Body of pancreas (tissue), 4 donors: ENCODE measurements at regions not wholly inside any gene's neighbourhood (a gene's known extent, or its start where the extent isn't known, plus 50 kb on each side); places are given as distances from the start of the nearest gene placed in this dataset.

Source experiments
- ATAC-seq: fragments of 150-250 bp; one replicate; pipeline ENCODE4 v1.9.1; 2016
- DNase-seq, 4 donors: peaks; one replicate each; pipeline ENCODE4 v3.0.0-alpha.2; 2019
- H3K27ac ChIP-seq, 4 donors: fragments of 200-600 bp; sonication (generic); 1 replicate in 3 of 4; 2 replicates in 1 of 4; pipeline versions ENCODE4 v1.5.1 to v1.6.1; 2016 to 2019; ENCODE audit warnings: mild to moderate bottlenecking in 1 of 4, mixed read lengths in 1 of 4, moderate library complexity in 1 of 4
- H3K27me3 ChIP-seq, 2 donors: fragments of 200-600 bp; sonication (generic); one replicate each; pipeline ENCODE4 v1.6.0; 2016; ENCODE audit warnings: mild to moderate bottlenecking in 1 of 2
- H3K36me3 ChIP-seq, 2 donors: fragments of 200-600 bp; sonication (generic); replicated peaks in 1 of 2; 2 replicates each; pipeline ENCODE4 v1.5.1; 2016; ENCODE audit warnings: low read depth in 2 of 2; ENCODE audit not compliant: insufficient read depth in 1 of 2
- H3K4me1 ChIP-seq: fragments of 200-600 bp; sonication (generic); one replicate; pipeline ENCODE4 v1.6.0; 2016
- H3K4me3 ChIP-seq, 2 donors: fragments of 200-600 bp; sonication (generic); 1 replicate in 1 of 2; 2 replicates in 1 of 2; pipeline ENCODE4 v1.5.1; 2016 to 2019
- H3K9me3 ChIP-seq, 3 donors: fragments of 200-600 bp; sonication (generic); 1 replicate in 2 of 3; 2 replicates in 1 of 3; pipeline ENCODE4 v1.5.1; 2016
- CTCF ChIP-seq, 7 experiments: fragments of 450-650 bp in 4 of 7; fragments of 200-600 bp in 3 of 7; sonication (generic) in 3 of 7; IDR thresholded peaks; one replicate each; pipeline ENCODE4 v1.5.1; 2016 to 2019; ENCODE audit warnings: antibody characterized with exemption in 7 of 7
- POLR2A ChIP-seq, 3 donors: fragments of 450-650 bp; IDR thresholded peaks; one replicate each; pipeline ENCODE4 v1.6.1; 2016; ENCODE audit warnings: antibody characterized with exemption in 3 of 3, mild to moderate bottlenecking in 2 of 3
- WGBS, 2 donors: methylation state at CpG; one replicate each; pipeline ENCODE4 v1.1.5; 2017; 5-methylcytosine and 5-hydroxymethylcytosine counted together
- intact Hi-C: fragments of 100-400 bp; cut with DNase I; formaldehyde crosslinking; loops from one replicate; pipeline ENCODE4 v1.15.1; 2023

GRCh38 chr6:165794179-165794601 is 131.1 kb upstream of the PDE10A start:
- WGBS, 2 donors: 59 to 70% methylated on average over 6 of the region's 6 CpGs
- no peak overlapping the region for H3K4me3 ChIP-seq
- intact Hi-C loops: no loop called here
- H3K27ac ChIP-seq: no peak overlapping the region
- no peaks in the 10 kb centered on the region for H3K4me1 ChIP-seq
- no peak for DNase-seq
- H3K9me3 ChIP-seq: no peaks in the 10 kb centered on the region
- no peak for TF ChIP-seq POLR2A (IDR thresholded peaks at IDR 0.05)
- TF ChIP-seq CTCF (IDR thresholded peaks at IDR 0.05): no peak
- H3K27me3 ChIP-seq: no peaks in the 10 kb centered on the region
- ATAC-seq: no peak
- no peaks in the 10 kb centered on the region for H3K36me3 ChIP-seq

GRCh38 chr6:165793287-165793825 is 130.3 kb upstream of the PDE10A start:
- Histone ChIP-seq H3K4me1 (no peaks in the 10 kb centered on the region), H3K27ac (no peak overlapping the region), H3K4me3 (no peak overlapping the region), H3K27me3 (no peaks in the 10 kb centered on the region), H3K36me3 (no peaks in the 10 kb centered on the region), H3K9me3 (no peaks in the 10 kb centered on the region)
- intact Hi-C loops: no loop called here
- no peak for TF ChIP-seq POLR2A (IDR thresholded peaks at IDR 0.05)
- no peak for TF ChIP-seq CTCF (IDR thresholded peaks at IDR 0.05)
- DNase-seq: no peak
- no peak for ATAC-seq
- 74 to 78% methylated on average over 9 to 10 of the region's 10 CpGs for WGBS, 2 donors

GRCh38 chr6:165791876-165792437 is 128.9 kb upstream of the PDE10A start:
- intact Hi-C loops: no loop called here
- no peaks in the 10 kb centered on the region for H3K36me3 ChIP-seq
- H3K9me3 ChIP-seq: no peaks in the 10 kb centered on the region
- no peaks in the 10 kb centered on the region for H3K27me3 ChIP-seq
- ATAC-seq: no peak
- TF ChIP-seq POLR2A (IDR thresholded peaks at IDR 0.05): no peak
- no peak for TF ChIP-seq CTCF (IDR thresholded peaks at IDR 0.05)
- WGBS, 2 donors: 76 to 85% methylated on average over 19 to 24 of the region's 24 CpGs
- no peak overlapping the region for H3K4me3 ChIP-seq
- no peaks in the 10 kb centered on the region for H3K4me1 ChIP-seq
- no peak overlapping the region for H3K27ac ChIP-seq
- no peak for DNase-seq

GRCh38 chr6:165791306-165791705 is 128.3 kb upstream of the PDE10A start:
- WGBS, 2 donors: 64 to 74% methylated on average over 9 of the region's 9 CpGs

More at GRCh38 chr6:165791306-165791705, 128.3 kb upstream of the PDE10A start:
- no peak for ATAC-seq
- intact Hi-C loops: no loop called here
- Histone ChIP-seq H3K4me3 (no peak overlapping the region), H3K9me3 (no peaks in the 10 kb centered on the region), H3K27ac (no peak overlapping the region), H3K27me3 (no peaks in the 10 kb centered on the region), H3K36me3 (no peaks in the 10 kb centered on the region), H3K4me1 (no peaks in the 10 kb centered on the region)
- TF ChIP-seq CTCF (IDR thresholded peaks at IDR 0.05) (no peak), POLR2A (IDR thresholded peaks at IDR 0.05) (no peak)
- no peak for DNase-seq
